Esophagus (tissue), 2 donors: ENCODE measurements at regions not wholly inside any gene's neighbourhood (a gene's known extent, or its start where the extent isn't known, plus 50 kb on each side); places are given as distances from the start of the nearest gene placed in this dataset.

Experiments used
- H3K27ac ChIP-seq, 2 donors: one replicate each; pipeline ENCODE4 v1.5.1; 2013; ENCODE audit warnings: low read depth in 2 of 2, mild to moderate bottlenecking in 2 of 2, inconsistent platforms in 1 of 2, low read length in 1 of 2, moderate library complexity in 1 of 2
- H3K27me3 ChIP-seq, 2 donors: one replicate each; pipeline ENCODE4 v1.6.1; 2013; ENCODE audit warnings: low read length in 2 of 2, control low read depth in 1 of 2, mild to moderate bottlenecking in 1 of 2; ENCODE audit not compliant: insufficient read depth in 2 of 2, control insufficient read depth in 1 of 2
- H3K36me3 ChIP-seq, 2 donors: one replicate each; pipeline ENCODE4 v1.6.1; 2013; ENCODE audit warnings: low read length in 1 of 2; ENCODE audit not compliant: control insufficient read depth in 2 of 2, insufficient read depth in 2 of 2
- H3K4me1 ChIP-seq, 2 donors: one replicate each; pipeline ENCODE4 v1.6.1; 2013; ENCODE audit warnings: low read length in 1 of 2; ENCODE audit not compliant: control insufficient read depth in 2 of 2, insufficient read depth in 2 of 2
- H3K4me3 ChIP-seq, 2 donors: one replicate each; pipeline ENCODE4 v1.5.1; 2013; ENCODE audit warnings: low read length in 2 of 2, mild to moderate bottlenecking in 2 of 2, low read depth in 1 of 2, moderate library complexity in 1 of 2
- H3K9me3 ChIP-seq, 2 donors: one replicate each; pipeline ENCODE4 v1.6.1; 2013; ENCODE audit warnings: mild to moderate bottlenecking in 2 of 2, low read depth in 1 of 2, low read length in 1 of 2, moderate library complexity in 1 of 2; ENCODE audit not compliant: control insufficient read depth in 2 of 2, insufficient read depth in 1 of 2
- WGBS, 2 donors: extraction: QIAGEN DNeasy Blood & Tissue Kit; methylation state at CpG; one replicate each; pipeline ENCODE4 v1.1.7; 2013; 5-methylcytosine and 5-hydroxymethylcytosine counted together
- donor health status: healthy with polysubstance abuse.
- donor health status: Bipolar disorder and iron deficiency.

DNA sequence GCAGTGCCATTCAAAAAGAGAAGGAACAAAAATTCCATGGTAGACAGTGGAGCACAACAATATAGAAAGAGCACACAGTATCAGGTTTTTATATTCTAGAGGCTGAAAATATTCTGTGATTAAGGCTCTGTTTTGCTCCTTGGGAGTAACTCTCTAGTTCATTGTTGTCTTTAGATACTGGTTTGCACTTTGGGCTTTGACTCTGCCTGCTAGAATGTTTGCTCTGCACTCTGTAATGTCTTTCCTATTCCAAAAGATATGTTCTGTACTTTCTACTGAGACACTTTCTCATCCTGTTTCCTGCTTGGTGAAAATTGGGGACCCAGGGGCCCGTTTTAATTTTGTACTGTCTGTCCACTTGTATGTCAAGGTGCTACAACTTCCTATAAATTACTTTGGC is 564.7 kb downstream of the BMP2 start:
- WGBS, 2 donors: 59 to 68% methylated on average over 1 of the region's 1 CpG
- no peaks in the 10 kb centered on the region for H3K27me3 ChIP-seq

DNA sequence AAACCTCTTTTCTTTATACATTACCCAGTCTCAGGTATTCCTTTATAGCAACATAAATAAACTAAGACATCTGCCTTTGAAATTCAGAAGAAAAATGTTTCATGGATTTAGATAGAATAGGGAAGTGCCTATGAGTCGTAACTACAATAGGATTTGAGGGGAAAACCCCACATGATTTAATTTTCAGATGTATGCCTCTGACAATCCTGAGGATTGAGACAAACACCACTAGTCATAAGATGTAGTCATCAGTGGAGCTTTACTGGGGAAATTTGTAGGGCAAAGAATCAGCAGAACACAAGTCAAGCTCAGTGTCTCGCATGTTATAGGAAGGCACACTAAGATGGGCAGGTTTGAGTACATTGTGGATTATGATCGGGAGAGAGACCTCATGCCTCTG is 566.4 kb downstream of the BMP2 start:
- Histone ChIP-seq H3K4me1 (no peaks in the 10 kb centered on the region), H3K36me3 (no peaks in the 10 kb centered on the region), H3K27me3 (no peaks in the 10 kb centered on the region), H3K4me3 (no peak overlapping the region), H3K9me3 (no peaks in the 10 kb centered on the region), H3K27ac (no peak overlapping the region)
- WGBS, 2 donors: 75 to 85% methylated on average over 3 of the region's 3 CpGs

More for the DNA sequence above, 564.7 kb downstream of the BMP2 start:
- H3K4me3 ChIP-seq: no peak overlapping the region
- no peaks in the 10 kb centered on the region for H3K9me3 ChIP-seq
- H3K36me3 ChIP-seq: no peaks in the 10 kb centered on the region
- H3K4me1 ChIP-seq: no peaks in the 10 kb centered on the region
- H3K27ac ChIP-seq: no peak overlapping the region

DNA sequence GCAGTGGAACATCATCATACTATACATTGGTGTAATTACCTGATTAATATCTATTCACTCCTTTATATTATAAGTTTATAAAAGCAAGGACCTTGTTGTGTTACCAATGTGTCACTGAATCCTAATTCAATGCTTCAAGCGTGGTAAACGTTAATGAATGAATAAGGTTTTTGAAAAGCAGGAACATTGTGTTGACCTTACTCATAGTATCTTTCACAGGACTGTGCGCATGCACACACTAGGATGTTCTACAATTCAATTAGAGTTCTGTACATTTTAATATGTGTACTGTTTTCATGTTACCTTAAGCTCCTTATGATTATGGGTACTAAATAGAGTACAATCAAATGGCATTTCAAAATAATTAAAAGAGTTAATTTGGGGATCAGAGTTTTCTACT is 578.5 kb downstream of the BMP2 start:
- Histone ChIP-seq H3K9me3 (no peaks in the 10 kb centered on the region), H3K27me3 (no peaks in the 10 kb centered on the region), H3K4me3 (no peak overlapping the region), H3K4me1 (no peaks in the 10 kb centered on the region), H3K36me3 (no peaks in the 10 kb centered on the region), H3K27ac (no peak overlapping the region)
- WGBS, 2 donors: 78 to 95% methylated on average over 3 of the region's 3 CpGs

DNA sequence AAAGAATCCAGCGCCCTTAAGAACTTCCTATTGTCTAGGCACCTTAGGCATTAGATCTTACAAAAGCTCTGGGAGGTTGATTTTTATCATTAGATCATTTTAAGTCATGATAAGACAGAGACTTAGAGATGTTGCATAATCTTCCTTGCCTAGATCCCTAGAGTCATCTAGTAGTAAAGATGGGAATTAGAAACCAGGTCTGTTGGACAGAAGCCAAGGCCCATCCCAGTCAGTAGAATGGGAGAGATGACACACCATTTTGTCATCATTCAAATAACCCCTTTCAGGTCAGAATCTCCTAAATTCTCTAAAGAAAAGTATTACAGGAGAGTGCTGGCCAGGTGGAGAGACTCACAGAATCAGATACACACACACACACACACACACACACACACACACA is 579.1 kb downstream of the BMP2 start:
- Histone ChIP-seq H3K9me3 (no peaks in the 10 kb centered on the region), H3K4me3 (no peak overlapping the region)
- WGBS, 2 donors: 46 to 56% methylated on average over 1 of the region's 1 CpG

DNA sequence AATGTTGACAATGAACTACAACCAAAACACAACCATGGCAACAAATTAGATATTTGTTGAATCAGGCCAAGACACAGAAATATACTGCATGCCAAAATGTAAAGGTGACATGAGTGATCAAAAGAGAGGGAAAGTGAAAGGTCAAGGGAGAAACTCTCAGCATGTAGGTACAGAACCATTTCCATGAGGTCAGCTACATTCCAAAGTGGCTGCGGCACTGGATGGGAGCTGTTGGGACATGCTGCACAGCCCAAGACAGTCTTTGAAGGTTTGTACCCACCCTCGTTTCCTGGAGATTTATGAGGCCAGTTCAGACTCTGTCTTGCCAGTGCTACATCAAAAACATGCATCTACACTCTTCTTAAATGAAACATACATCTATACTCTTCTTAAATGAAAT is 579.9 kb downstream of the BMP2 start:
- Histone ChIP-seq H3K36me3 (no peaks in the 10 kb centered on the region), H3K27me3 (no peaks in the 10 kb centered on the region), H3K9me3 (no peaks in the 10 kb centered on the region), H3K27ac (peak overlapping the region in 1 of 2 donors; percentile 40), H3K4me3 (no peak overlapping the region), H3K4me1 (no peaks in the 10 kb centered on the region)
- 46 to 50% methylated on average over 2 of the region's 2 CpGs for WGBS, 2 donors

More for the DNA sequence above, 579.1 kb downstream of the BMP2 start:
- Histone ChIP-seq H3K4me1 (no peaks in the 10 kb centered on the region), H3K27me3 (no peaks in the 10 kb centered on the region), H3K36me3 (no peaks in the 10 kb centered on the region), H3K27ac (no peak overlapping the region)

DNA sequence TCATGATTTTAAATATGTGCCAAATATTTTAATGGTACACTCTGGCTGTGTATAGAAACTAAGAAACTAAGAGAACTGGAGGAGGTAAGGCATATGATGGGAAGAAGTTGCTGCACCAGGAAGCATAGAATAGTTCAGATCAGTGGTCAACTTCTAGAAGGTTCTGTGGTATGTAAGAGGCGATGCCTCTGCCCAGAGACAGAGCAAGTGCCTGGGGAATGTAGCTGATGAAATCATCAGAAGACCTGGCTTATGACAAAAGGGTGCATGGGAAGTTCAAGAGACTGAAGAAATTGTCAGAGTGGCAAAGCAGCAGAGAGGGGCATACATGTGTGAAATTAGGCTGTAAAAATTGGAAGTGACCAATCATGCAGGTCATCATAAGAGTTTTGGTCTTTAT is 580.8 kb downstream of the BMP2 start:
- H3K36me3 ChIP-seq: no peaks in the 10 kb centered on the region
- H3K4me1 ChIP-seq: no peaks in the 10 kb centered on the region
- 74 to 85% methylated on average over 1 of the region's 1 CpG for WGBS, 2 donors
- no peaks in the 10 kb centered on the region for H3K9me3 ChIP-seq
- H3K27me3 ChIP-seq: no peaks in the 10 kb centered on the region
- no peak overlapping the region for H3K4me3 ChIP-seq
- H3K27ac ChIP-seq: no peak overlapping the region

DNA sequence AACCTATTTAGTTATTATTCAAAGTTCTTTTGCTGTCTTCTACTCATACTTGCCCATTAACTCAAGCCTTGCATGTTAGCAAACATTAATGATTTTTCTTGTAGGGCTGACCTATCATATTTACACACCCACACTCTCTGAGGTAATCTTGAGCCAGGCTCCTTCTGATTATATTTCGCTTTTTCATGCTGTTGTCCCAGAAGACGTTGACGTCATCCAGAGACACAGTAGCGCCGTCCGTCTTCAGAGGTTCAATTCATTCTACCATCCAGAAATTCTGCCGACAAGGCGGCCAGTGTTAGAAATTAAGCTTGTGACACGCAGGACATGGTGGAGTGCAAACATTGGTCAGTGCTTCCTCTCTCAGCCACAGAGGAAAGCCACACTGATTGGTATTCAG is 584.7 kb downstream of the BMP2 start:
- no peaks in the 10 kb centered on the region for H3K36me3 ChIP-seq
- WGBS, 2 donors: 75 to 78% methylated on average over 9 of the region's 9 CpGs
- H3K4me1 ChIP-seq: no peaks in the 10 kb centered on the region
- no peaks in the 10 kb centered on the region for H3K27me3 ChIP-seq
- H3K9me3 ChIP-seq: no peaks in the 10 kb centered on the region
- no peak overlapping the region for H3K27ac ChIP-seq
- no peak overlapping the region for H3K4me3 ChIP-seq

DNA sequence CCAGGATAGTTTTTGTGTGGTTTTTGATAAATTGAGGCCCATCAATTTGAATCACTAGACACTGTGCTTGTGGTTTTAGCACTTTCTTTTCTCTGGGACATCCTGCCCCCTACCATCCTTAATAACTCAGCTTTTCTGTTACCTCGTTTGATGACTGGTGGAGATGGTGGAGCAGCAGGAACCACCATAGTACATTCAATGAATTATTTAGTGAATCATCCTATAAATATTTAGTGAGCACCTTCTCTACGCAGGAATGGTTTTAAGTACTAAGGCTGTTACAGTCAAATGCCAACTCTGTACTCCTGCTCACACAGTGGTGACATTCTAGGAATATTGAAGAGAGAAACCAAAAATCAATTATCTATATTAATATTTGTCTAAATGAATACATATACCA is 585.2 kb downstream of the HAO1 start:
- no peak overlapping the region for H3K27ac ChIP-seq
- H3K9me3 ChIP-seq: no peaks in the 10 kb centered on the region
- H3K4me3 ChIP-seq: no peak overlapping the region
- no peaks in the 10 kb centered on the region for H3K27me3 ChIP-seq
- no peaks in the 10 kb centered on the region for H3K4me1 ChIP-seq
- WGBS, 2 donors: 40 to 45% methylated on average over 2 of the region's 2 CpGs
- no peaks in the 10 kb centered on the region for H3K36me3 ChIP-seq

DNA sequence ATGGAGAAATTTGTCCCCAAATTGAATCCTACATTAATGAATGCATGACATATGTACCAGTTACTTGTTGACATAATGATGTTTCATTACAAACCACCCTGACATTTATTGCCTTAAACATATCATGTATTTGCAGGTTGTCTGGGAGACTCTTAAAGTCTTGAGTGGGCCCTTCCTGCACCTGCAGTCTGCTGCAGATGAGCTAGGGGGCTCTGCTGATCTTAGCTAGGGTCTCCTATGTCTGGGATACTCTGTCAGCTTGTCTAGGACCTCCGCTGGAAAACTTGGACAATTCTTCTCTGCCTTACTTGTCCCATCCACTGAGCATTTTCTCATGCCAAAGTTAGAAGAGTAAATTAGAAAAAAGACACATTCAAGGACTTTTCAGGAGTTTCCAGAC is 581.6 kb downstream of the HAO1 start:
- no peaks in the 10 kb centered on the region for H3K4me1 ChIP-seq
- H3K36me3 ChIP-seq: no peaks in the 10 kb centered on the region
- no peaks in the 10 kb centered on the region for H3K27me3 ChIP-seq
- no peak overlapping the region for H3K27ac ChIP-seq
- H3K9me3 ChIP-seq: no peaks in the 10 kb centered on the region
- H3K4me3 ChIP-seq: no peak overlapping the region
- 76 to 77% methylated on average over 1 of the region's 1 CpG for WGBS, 2 donors

DNA sequence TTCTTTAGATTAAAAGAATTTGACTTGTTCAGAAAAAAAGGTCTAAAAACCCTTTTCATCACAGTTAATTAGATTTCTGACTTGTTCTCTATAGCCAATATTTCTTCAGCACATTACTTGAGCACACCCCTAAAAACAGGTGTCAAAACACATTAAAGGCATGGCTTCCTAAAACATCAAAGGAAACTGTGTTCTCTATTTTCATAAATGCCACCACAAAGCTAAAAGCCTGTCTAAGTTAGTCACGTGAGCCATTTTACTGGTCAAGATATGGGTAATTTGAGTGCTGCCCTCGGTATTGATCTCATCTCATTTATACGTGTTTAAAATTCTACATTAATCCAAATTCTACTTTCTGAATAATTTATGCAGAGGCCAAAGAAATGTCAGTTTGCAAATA is 580.5 kb downstream of the HAO1 start:
- H3K9me3 ChIP-seq: peaks cover 0 to 3% of the 10 kb centered on the region in 2 donors
- no peak overlapping the region for H3K4me3 ChIP-seq
- H3K27ac ChIP-seq: no peak overlapping the region
- no peaks in the 10 kb centered on the region for H3K36me3 ChIP-seq
- no peaks in the 10 kb centered on the region for H3K27me3 ChIP-seq
- H3K4me1 ChIP-seq: no peaks in the 10 kb centered on the region
- WGBS, 2 donors: 85 to 87% methylated on average over 3 of the region's 3 CpGs
